ENCODE measurements at regions not wholly inside any gene's neighbourhood (a gene's known extent, or its start where the extent isn't known, plus 50 kb on each side); places are given as distances from the start of the nearest gene placed in this dataset.
"Not testable (repeated sequence)": the region's sequence is repeated elsewhere in the genome, so short reads cannot be mapped to it uniquely, and the experiment has no call there.

GRCh38 chr12:24668563-24668962 is 280.3 kb downstream of the BCAT1 start:
- Histone ChIP-seq H3K27me3 (ENCODE audit: low read depth, low read length) (no peaks in the 10 kb centered on the region), H3K27ac (ENCODE audit: low read length) (no peak overlapping the region), H3K4me1 (ENCODE audit: control insufficient read depth in 1 of 2, insufficient read depth in 2 of 2, low read length in 2 of 2) (no peaks in the 10 kb centered on the region), H3K4me3 (ENCODE audit: low read depth in 1 of 2, low read length in 2 of 2) (no peak overlapping the region), H3K9me3 (ENCODE audit: control insufficient read depth in 1 of 2, low read length in 2 of 2) (no peaks in the 10 kb centered on the region), H3K36me3 (ENCODE audit: control insufficient read depth in 1 of 2, insufficient read depth in 2 of 2, low read length in 2 of 2) (no peaks in the 10 kb centered on the region)

GRCh38 chr12:24664161-24664880 is 284.6 kb downstream of the BCAT1 start:
- Histone ChIP-seq H3K4me3 (ENCODE audit: low read depth in 1 of 2, low read length in 2 of 2) (no peak overlapping the region), H3K27ac (ENCODE audit: low read length) (no peak overlapping the region), H3K9me3 (ENCODE audit: control insufficient read depth in 1 of 2, low read length in 2 of 2) (no peaks in the 10 kb centered on the region), H3K36me3 (ENCODE audit: control insufficient read depth in 1 of 2, insufficient read depth in 2 of 2, low read length in 2 of 2) (no peaks in the 10 kb centered on the region), H3K27me3 (ENCODE audit: low read depth, low read length) (no peaks in the 10 kb centered on the region), H3K4me1 (ENCODE audit: control insufficient read depth in 1 of 2, insufficient read depth in 2 of 2, low read length in 2 of 2) (no peaks in the 10 kb centered on the region)

GRCh38 chr12:24661657-24662096 is 287.2 kb downstream of the BCAT1 start:
- H3K36me3 ChIP-seq (ENCODE audit: control insufficient read depth in 1 of 2, insufficient read depth in 2 of 2, low read length in 2 of 2), result no peaks in the 10 kb centered on the region
- H3K27me3 ChIP-seq (ENCODE audit: low read depth, low read length), result no peaks in the 10 kb centered on the region

GRCh38 chr12:24659016-24659415 is 289.9 kb downstream of the BCAT1 start:
- H3K4me3 ChIP-seq (ENCODE audit: low read depth in 1 of 2, low read length in 2 of 2), result no peak overlapping the region
- no peaks in the 10 kb centered on the region for H3K4me1 ChIP-seq (ENCODE audit: control insufficient read depth in 1 of 2, insufficient read depth in 2 of 2, low read length in 2 of 2)
- no peaks in the 10 kb centered on the region for H3K9me3 ChIP-seq (ENCODE audit: control insufficient read depth in 1 of 2, low read length in 2 of 2)
- no peaks in the 10 kb centered on the region for H3K27me3 ChIP-seq (ENCODE audit: low read depth, low read length)
- H3K36me3 ChIP-seq (ENCODE audit: control insufficient read depth in 1 of 2, insufficient read depth in 2 of 2, low read length in 2 of 2), result no peaks in the 10 kb centered on the region
- no peak overlapping the region for H3K27ac ChIP-seq (ENCODE audit: low read length)

More at GRCh38 chr12:24661657-24662096, 287.2 kb downstream of the BCAT1 start:
- H3K4me3 ChIP-seq (ENCODE audit: low read depth in 1 of 2, low read length in 2 of 2), result no peak overlapping the region
- H3K9me3 ChIP-seq (ENCODE audit: control insufficient read depth in 1 of 2, low read length in 2 of 2), result no peaks in the 10 kb centered on the region
- H3K4me1 ChIP-seq (ENCODE audit: control insufficient read depth in 1 of 2, insufficient read depth in 2 of 2, low read length in 2 of 2), result no peaks in the 10 kb centered on the region
- H3K27ac ChIP-seq (ENCODE audit: low read length), result no peak overlapping the region

- H3K9me3 ChIP-seq (ENCODE audit: control insufficient read depth in 1 of 2, low read length in 2 of 2); H3K27me3 ChIP-seq (ENCODE audit: low read depth, low read length); H3K27ac ChIP-seq (ENCODE audit: low read length); H3K4me3 ChIP-seq (ENCODE audit: low read depth in 1 of 2, low read length in 2 of 2); H3K36me3 ChIP-seq (ENCODE audit: control insufficient read depth in 1 of 2, insufficient read depth in 2 of 2, low read length in 2 of 2); H3K4me1 ChIP-seq (ENCODE audit: control insufficient read depth in 1 of 2, insufficient read depth in 2 of 2, low read length in 2 of 2): not testable (repeated sequence)
These were observed 294.6 kb downstream of the BCAT1 start for GRCh38 chr12:24654344-24654743.

- Histone ChIP-seq H3K27me3 (ENCODE audit: low read depth, low read length) (no peaks in the 10 kb centered on the region), H3K9me3 (ENCODE audit: control insufficient read depth in 1 of 2, low read length in 2 of 2) (no peaks in the 10 kb centered on the region), H3K4me1 (ENCODE audit: control insufficient read depth in 1 of 2, insufficient read depth in 2 of 2, low read length in 2 of 2) (no peaks in the 10 kb centered on the region), H3K4me3 (ENCODE audit: low read depth in 1 of 2, low read length in 2 of 2) (no peak overlapping the region), H3K27ac (ENCODE audit: low read length) (no peak overlapping the region), H3K36me3 (ENCODE audit: control insufficient read depth in 1 of 2, insufficient read depth in 2 of 2, low read length in 2 of 2) (no peaks in the 10 kb centered on the region)
These were observed 299.3 kb downstream of the BCAT1 start for GRCh38 chr12:24649634-24650033.

GRCh38 chr12:24649209-24649608 is 299.7 kb downstream of the BCAT1 start:
- Histone ChIP-seq H3K4me1 (ENCODE audit: control insufficient read depth in 1 of 2, insufficient read depth in 2 of 2, low read length in 2 of 2) (no peaks in the 10 kb centered on the region), H3K27ac (ENCODE audit: low read length) (no peak overlapping the region), H3K27me3 (ENCODE audit: low read depth, low read length) (no peaks in the 10 kb centered on the region), H3K4me3 (ENCODE audit: low read depth in 1 of 2, low read length in 2 of 2) (no peak overlapping the region), H3K36me3 (ENCODE audit: control insufficient read depth in 1 of 2, insufficient read depth in 2 of 2, low read length in 2 of 2) (no peaks in the 10 kb centered on the region), H3K9me3 (ENCODE audit: control insufficient read depth in 1 of 2, low read length in 2 of 2) (no peaks in the 10 kb centered on the region)

GRCh38 chr12:24645254-24645653 is 303.6 kb downstream of the BCAT1 start:
- no peak overlapping the region for H3K4me3 ChIP-seq (ENCODE audit: low read depth in 1 of 2, low read length in 2 of 2)
- no peaks in the 10 kb centered on the region for H3K36me3 ChIP-seq (ENCODE audit: control insufficient read depth in 1 of 2, insufficient read depth in 2 of 2, low read length in 2 of 2)
- no peak overlapping the region for H3K27ac ChIP-seq (ENCODE audit: low read length)
- H3K4me1 ChIP-seq (ENCODE audit: control insufficient read depth in 1 of 2, insufficient read depth in 2 of 2, low read length in 2 of 2), result no peaks in the 10 kb centered on the region
- H3K9me3 ChIP-seq (ENCODE audit: control insufficient read depth in 1 of 2, low read length in 2 of 2), result no peaks in the 10 kb centered on the region
- no peaks in the 10 kb centered on the region for H3K27me3 ChIP-seq (ENCODE audit: low read depth, low read length)

GRCh38 chr12:24643120-24644119 is 305.5 kb downstream of the BCAT1 start:
- no peak overlapping the region for H3K27ac ChIP-seq (ENCODE audit: low read length)
- no peaks in the 10 kb centered on the region for H3K27me3 ChIP-seq (ENCODE audit: low read depth, low read length)
- no peaks in the 10 kb centered on the region for H3K9me3 ChIP-seq (ENCODE audit: control insufficient read depth in 1 of 2, low read length in 2 of 2)
- no peaks in the 10 kb centered on the region for H3K36me3 ChIP-seq (ENCODE audit: control insufficient read depth in 1 of 2, insufficient read depth in 2 of 2, low read length in 2 of 2)
- no peak overlapping the region for H3K4me3 ChIP-seq (ENCODE audit: low read depth in 1 of 2, low read length in 2 of 2)
- no peaks in the 10 kb centered on the region for H3K4me1 ChIP-seq (ENCODE audit: control insufficient read depth in 1 of 2, insufficient read depth in 2 of 2, low read length in 2 of 2)

GRCh38 chr12:24639641-24640040 is 309.3 kb downstream of the BCAT1 start:
- no peaks in the 10 kb centered on the region for H3K9me3 ChIP-seq (ENCODE audit: control insufficient read depth in 1 of 2, low read length in 2 of 2)
- no peak overlapping the region for H3K27ac ChIP-seq (ENCODE audit: low read length)
- H3K27me3 ChIP-seq (ENCODE audit: low read depth, low read length), result no peaks in the 10 kb centered on the region
- no peaks in the 10 kb centered on the region for H3K36me3 ChIP-seq (ENCODE audit: control insufficient read depth in 1 of 2, insufficient read depth in 2 of 2, low read length in 2 of 2)
- no peak overlapping the region for H3K4me3 ChIP-seq (ENCODE audit: low read depth in 1 of 2, low read length in 2 of 2)
- no peaks in the 10 kb centered on the region for H3K4me1 ChIP-seq (ENCODE audit: control insufficient read depth in 1 of 2, insufficient read depth in 2 of 2, low read length in 2 of 2)

GRCh38 chr12:24632466-24632865 is 316.4 kb downstream of the BCAT1 start:
- Histone ChIP-seq H3K27me3 (ENCODE audit: low read depth, low read length) (no peaks in the 10 kb centered on the region), H3K4me1 (ENCODE audit: control insufficient read depth in 1 of 2, insufficient read depth in 2 of 2, low read length in 2 of 2) (no peaks in the 10 kb centered on the region), H3K27ac (ENCODE audit: low read length) (no peak overlapping the region), H3K36me3 (ENCODE audit: control insufficient read depth in 1 of 2, insufficient read depth in 2 of 2, low read length in 2 of 2) (no peaks in the 10 kb centered on the region), H3K4me3 (ENCODE audit: low read depth in 1 of 2, low read length in 2 of 2) (no peak overlapping the region), H3K9me3 (ENCODE audit: control insufficient read depth in 1 of 2, low read length in 2 of 2) (no peaks in the 10 kb centered on the region)
